CD14-positive monocyte (primary cell): ENCODE measurements at regions not wholly inside any gene's neighbourhood (a gene's known extent, or its start where the extent isn't known, plus 50 kb on each side); places are given as distances from the start of the nearest gene placed in this dataset.

Experiments used
- DNase-seq, 3 donors: peaks; one replicate each; pipeline ENCODE4 v3.0.0-alpha.2; 2011 to 2022
- H2AFZ ChIP-seq: 2 replicates; pipeline ENCODE4 v1.6.0; 2012; ENCODE audit warnings: mild to moderate bottlenecking, low read depth, low read length, inconsistent platforms; ENCODE audit not compliant: insufficient read depth, poor library complexity, severe bottlenecking
- H3K27ac ChIP-seq, 2 donors: 1 replicate in 1 of 2; 2 replicates in 1 of 2; pipeline ENCODE4 v1.5.1; 2012 to 2013; ENCODE audit warnings: low read length in 2 of 2, control low read depth in 1 of 2, inconsistent platforms in 1 of 2, low read depth in 1 of 2, mild to moderate bottlenecking in 1 of 2
- H3K27me3 ChIP-seq, 2 donors: one replicate each; pipeline versions ENCODE4 v1.6.0 to v1.6.1; 2011 to 2013; ENCODE audit warnings: low read length in 2 of 2; ENCODE audit not compliant: control insufficient read depth in 2 of 2, insufficient read depth in 2 of 2
- H3K36me3 ChIP-seq, 2 donors: replicated peaks in 1 of 2; 1 replicate in 1 of 2; 2 replicates in 1 of 2; pipeline versions ENCODE4 v1.5.1 to v1.6.1; 2012 to 2013; ENCODE audit warnings: low read length in 2 of 2, control low read depth in 1 of 2, inconsistent platforms in 1 of 2, mild to moderate bottlenecking in 1 of 2; ENCODE audit not compliant: insufficient read depth in 2 of 2, control insufficient read depth in 1 of 2
- H3K4me1 ChIP-seq, 2 donors: 1 replicate in 1 of 2; 2 replicates in 1 of 2; pipeline versions ENCODE4 v1.5.1 to v1.6.1; 2012 to 2013; ENCODE audit warnings: low read length in 2 of 2, control low read depth in 1 of 2, inconsistent platforms in 1 of 2, mild to moderate bottlenecking in 1 of 2, moderate library complexity in 1 of 2; ENCODE audit not compliant: insufficient read depth in 2 of 2, control insufficient read depth in 1 of 2
- H3K4me2 ChIP-seq: replicated peaks from 2 replicates; pipeline ENCODE3; 2012; ENCODE audit warnings: low read length, moderate library complexity, mild to moderate bottlenecking; ENCODE audit not compliant: poor library complexity, severe bottlenecking; ENCODE audit errors: extremely low read depth
- H3K4me3 ChIP-seq, 3 experiments: fragments of 200-600 bp in 1 of 3; sonication (generic) in 1 of 3; replicated peaks in 1 of 3; 1 replicate in 2 of 3; 2 replicates in 1 of 3; pipeline ENCODE4 v1.5.1; 2011 to 2013; ENCODE audit warnings: low read length in 3 of 3, mild to moderate bottlenecking in 3 of 3, control low read depth in 2 of 3, low read depth in 2 of 3, inconsistent platforms in 1 of 3, moderate library complexity in 1 of 3
- H3K79me2 ChIP-seq: 2 replicates; pipeline ENCODE4 v1.6.0; 2012; ENCODE audit warnings: mild to moderate bottlenecking, control low read depth, inconsistent platforms, low read length, moderate library complexity; ENCODE audit not compliant: insufficient read depth
- H3K9ac ChIP-seq: 2 replicates; pipeline ENCODE4 v1.6.0; 2017; ENCODE audit warnings: low read length, mild to moderate bottlenecking; ENCODE audit not compliant: insufficient read depth, poor library complexity, severe bottlenecking
- H3K9me3 ChIP-seq, 2 donors: replicated peaks in 1 of 2; 1 replicate in 1 of 2; 2 replicates in 1 of 2; pipeline versions ENCODE4 v1.5.1 to v1.6.1; 2012 to 2013; ENCODE audit warnings: low read length in 2 of 2, control low read depth in 1 of 2; ENCODE audit not compliant: control insufficient read depth in 1 of 2, insufficient read depth in 1 of 2
- H4K20me1 ChIP-seq: 2 replicates; pipeline ENCODE4 v1.6.0; 2012; ENCODE audit warnings: mild to moderate bottlenecking, low read length, control low read depth, moderate library complexity; ENCODE audit not compliant: insufficient read depth
- H3K27ac Mint-ChIP-seq, 7 donors: one replicate each; pipeline ENCODE4 v1.8.0; 2020; ENCODE audit warnings: mild to moderate bottlenecking in 7 of 7, mixed read lengths in 7 of 7, moderate library complexity in 6 of 7, inconsistent platforms in 2 of 7
- H3K27me3 Mint-ChIP-seq, 3 donors: one replicate each; pipeline ENCODE4 v1.8.0; 2021 to 2022; ENCODE audit warnings: low read depth in 3 of 3, mild to moderate bottlenecking in 3 of 3, mixed read lengths in 3 of 3, moderate library complexity in 3 of 3, inconsistent platforms in 1 of 3
- H3K36me3 Mint-ChIP-seq, 2 donors: one replicate each; pipeline ENCODE4 v1.8.0; 2020; ENCODE audit warnings: mixed read lengths in 2 of 2, inconsistent platforms in 1 of 2, mild to moderate bottlenecking in 1 of 2
- H3K4me1 Mint-ChIP-seq: one replicate; pipeline ENCODE4 v1.8.0; 2020; ENCODE audit warnings: mild to moderate bottlenecking, mixed read lengths
- H3K4me3 Mint-ChIP-seq, 2 donors: one replicate each; pipeline ENCODE4 v1.8.0; 2020; ENCODE audit warnings: mild to moderate bottlenecking in 2 of 2, mixed read lengths in 2 of 2, moderate library complexity in 1 of 2
- H3K9me3 Mint-ChIP-seq, 7 donors: one replicate each; pipeline ENCODE4 v1.8.0; 2020 to 2022; ENCODE audit warnings: mixed read lengths in 7 of 7, mild to moderate bottlenecking in 6 of 7, moderate library complexity in 6 of 7, inconsistent platforms in 2 of 7
- WGBS: methylation state at CpG from one replicate; pipeline ENCODE4 v1.1.5; 2013; ENCODE audit warnings: missing lambda C conversion rate; ENCODE audit not compliant: insufficient coverage; 5-methylcytosine and 5-hydroxymethylcytosine counted together
- intact Hi-C, 2 donors: fragments of 100-400 bp; cut with micrococcal nuclease; formaldehyde crosslinking; loops; one replicate each; pipeline versions ENCODE4 v1.15.0 to v1.15.1; 2023
- TF ChIP-seq, protein P1 (sequence below): fragments of 200-600 bp; IDR thresholded peaks from one replicate; pipeline ENCODE4 v1.8.0; 2022; ENCODE audit warnings: antibody characterized with exemption, mild to moderate bottlenecking

DNA sequence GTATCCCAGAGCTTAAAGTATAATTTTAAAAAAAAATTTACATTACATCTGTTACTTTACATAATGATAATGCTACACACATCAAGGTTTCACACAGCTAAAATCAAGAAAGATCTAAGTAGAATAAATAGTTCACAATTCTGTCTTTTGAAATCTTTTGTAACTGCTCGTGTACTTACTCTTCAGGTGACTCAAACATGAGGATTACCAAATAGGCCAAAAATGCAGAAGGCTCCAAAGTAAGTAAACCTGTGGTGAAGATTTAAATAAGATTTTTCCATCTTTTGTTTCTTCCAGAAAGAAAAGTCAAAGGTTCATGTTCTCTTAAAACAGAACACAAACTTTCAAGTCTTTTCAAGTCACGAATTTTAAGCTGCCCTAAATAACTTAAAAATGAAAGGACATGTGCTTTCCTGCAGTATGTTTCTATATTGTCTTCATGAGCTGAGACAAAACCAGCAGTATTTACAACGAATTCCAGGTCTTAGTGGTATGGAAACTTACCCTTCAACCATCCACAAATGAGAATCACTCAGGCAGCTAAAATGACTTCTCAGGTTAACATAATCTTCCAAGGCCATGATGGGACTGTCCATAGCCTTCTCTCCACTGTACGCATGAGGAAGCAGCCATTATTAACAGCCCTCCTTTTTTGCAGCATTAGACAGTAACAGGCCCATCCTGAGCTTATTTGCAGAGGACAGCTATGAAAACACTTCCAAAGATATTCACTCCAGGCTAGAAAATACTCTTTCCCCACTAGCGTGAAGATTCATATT is 172.8 kb upstream of the EDNRA start:
- H3K27me3 Mint-ChIP-seq: no peaks in the 10 kb centered on the region
- H3K27ac ChIP-seq: no peak overlapping the region
- peaks cover 0 to 3% (median 2%) of the 10 kb centered on the region in 7 donors for H3K9me3 Mint-ChIP-seq
- no peaks in the 10 kb centered on the region for H4K20me1 ChIP-seq
- TF ChIP-seq, protein P1, sequence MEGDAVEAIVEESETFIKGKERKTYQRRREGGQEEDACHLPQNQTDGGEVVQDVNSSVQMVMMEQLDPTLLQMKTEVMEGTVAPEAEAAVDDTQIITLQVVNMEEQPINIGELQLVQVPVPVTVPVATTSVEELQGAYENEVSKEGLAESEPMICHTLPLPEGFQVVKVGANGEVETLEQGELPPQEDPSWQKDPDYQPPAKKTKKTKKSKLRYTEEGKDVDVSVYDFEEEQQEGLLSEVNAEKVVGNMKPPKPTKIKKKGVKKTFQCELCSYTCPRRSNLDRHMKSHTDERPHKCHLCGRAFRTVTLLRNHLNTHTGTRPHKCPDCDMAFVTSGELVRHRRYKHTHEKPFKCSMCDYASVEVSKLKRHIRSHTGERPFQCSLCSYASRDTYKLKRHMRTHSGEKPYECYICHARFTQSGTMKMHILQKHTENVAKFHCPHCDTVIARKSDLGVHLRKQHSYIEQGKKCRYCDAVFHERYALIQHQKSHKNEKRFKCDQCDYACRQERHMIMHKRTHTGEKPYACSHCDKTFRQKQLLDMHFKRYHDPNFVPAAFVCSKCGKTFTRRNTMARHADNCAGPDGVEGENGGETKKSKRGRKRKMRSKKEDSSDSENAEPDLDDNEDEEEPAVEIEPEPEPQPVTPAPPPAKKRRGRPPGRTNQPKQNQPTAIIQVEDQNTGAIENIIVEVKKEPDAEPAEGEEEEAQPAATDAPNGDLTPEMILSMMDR: no peak
- no peak overlapping the region for H3K4me2 ChIP-seq
- no peak for DNase-seq
- no peaks in the 10 kb centered on the region for H3K36me3 ChIP-seq
- WGBS: 92% methylated on average over 1 of the region's 5 CpGs
- H3K36me3 Mint-ChIP-seq: no peaks in the 10 kb centered on the region
- H3K4me1 Mint-ChIP-seq: no peaks in the 10 kb centered on the region
- H3K9ac ChIP-seq: no peak overlapping the region
- H3K9me3 ChIP-seq: no peaks in the 10 kb centered on the region
- intact Hi-C loops: no loop called here
- H3K27me3 ChIP-seq: no peaks in the 10 kb centered on the region
- no peak overlapping the region for H3K4me3 ChIP-seq
- no peak overlapping the region for H3K4me3 Mint-ChIP-seq
- no peaks in the 10 kb centered on the region for H3K4me1 ChIP-seq
- no peaks in the 10 kb centered on the region for H3K79me2 ChIP-seq
- H3K27ac Mint-ChIP-seq: no peak overlapping the region
- H2AFZ ChIP-seq: no peak overlapping the region

DNA sequence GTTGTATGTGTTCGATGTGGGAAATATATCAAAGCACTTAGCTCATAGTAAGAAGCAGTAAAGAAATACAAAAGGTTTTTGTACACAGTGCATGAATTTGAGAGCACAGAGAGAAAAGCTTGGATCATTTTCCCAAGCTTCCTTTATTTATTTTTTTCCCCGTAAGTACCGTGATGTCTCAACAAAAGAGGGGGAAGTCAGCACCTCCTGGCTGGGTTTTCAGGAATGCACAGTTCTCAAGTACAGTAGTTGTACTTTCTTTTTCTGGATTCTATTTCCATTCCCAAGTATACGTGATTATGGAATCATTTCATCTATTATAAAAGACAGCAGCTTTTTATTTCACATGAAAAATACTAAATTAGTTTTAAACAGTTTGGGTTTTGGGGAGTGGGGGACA is 171.5 kb upstream of the EDNRA start:
- no CpG with 5 or more reads among the region's 4 CpGs for WGBS
- no peak for DNase-seq
- no peak overlapping the region for H3K4me3 Mint-ChIP-seq
- H3K27ac Mint-ChIP-seq: no peak overlapping the region
- TF ChIP-seq, protein P1: no peak
- Histone ChIP-seq H3K27me3 (no peaks in the 10 kb centered on the region), H3K4me2 (no peak overlapping the region), H3K9ac (no peak overlapping the region), H3K27ac (no peak overlapping the region), H2AFZ (no peak overlapping the region), H3K36me3 (no peaks in the 10 kb centered on the region), H3K4me3 (no peak overlapping the region), H3K9me3 (no peaks in the 10 kb centered on the region), H4K20me1 (no peaks in the 10 kb centered on the region), H3K79me2 (no peaks in the 10 kb centered on the region), H3K4me1 (no peaks in the 10 kb centered on the region)
- peaks cover 0 to 3% (median 1%) of the 10 kb centered on the region in 7 donors for H3K9me3 Mint-ChIP-seq
- H3K27me3 Mint-ChIP-seq: no peaks in the 10 kb centered on the region
- no peaks in the 10 kb centered on the region for H3K36me3 Mint-ChIP-seq
- intact Hi-C loops: no loop called here
- no peaks in the 10 kb centered on the region for H3K4me1 Mint-ChIP-seq
